NCI-H128 (cell line): ENCODE measurements at regions not wholly inside any gene's neighbourhood (a gene's known extent, or its start where the extent isn't known, plus 50 kb on each side); places are given as distances from the start of the nearest gene placed in this dataset.

Source experiments
- DNase-seq: peaks from one replicate; lab custom pipeline; 2025; ENCODE audit not compliant: unreplicated experiment; lab: John Stamatoyannopoulos, UW

- no peak for DNase-seq
These were observed 841.2 kb upstream of the ADGRL4 start for GRCh38 chr1:79847700-79848099.

GRCh38 chr1:79845936-79846335 lies 839.4 kb upstream of the ADGRL4 start:
- no peak for DNase-seq

GRCh38 chr1:79842811-79843210 lies 836.3 kb upstream of the ADGRL4 start:
- DNase-seq, result no peak

- no peak for DNase-seq
These were observed 833.4 kb upstream of the ADGRL4 start for GRCh38 chr1:79839882-79840281.

GRCh38 chr1:79827446-79827845 lies 820.9 kb upstream of the ADGRL4 start:
- no peak for DNase-seq

GRCh38 chr1:79825551-79825950 lies 819.0 kb upstream of the ADGRL4 start:
- DNase-seq, result no peak

- DNase-seq, result no peak
These were observed 815.5 kb upstream of the ADGRL4 start for GRCh38 chr1:79822053-79822452.

GRCh38 chr1:79819140-79819539 lies 812.6 kb upstream of the ADGRL4 start:
- DNase-seq, result no peak

- DNase-seq, result no peak
These were observed 810.6 kb upstream of the ADGRL4 start for GRCh38 chr1:79817031-79817560.

GRCh38 chr1:79815115-79815514 lies 808.6 kb upstream of the ADGRL4 start:
- DNase-seq, result no peak

GRCh38 chr1:79811173-79811572 lies 804.6 kb upstream of the ADGRL4 start:
- no peak for DNase-seq

GRCh38 chr1:79808816-79809475 lies 802.4 kb upstream of the ADGRL4 start:
- no peak for DNase-seq

GRCh38 chr1:79807816-79808215 lies 801.3 kb upstream of the ADGRL4 start:
- DNase-seq, result no peak

- DNase-seq, result no peak
These were observed 791.0 kb upstream of the ADGRL4 start for GRCh38 chr1:79797487-79797886.

- DNase-seq, result no peak
These were observed 789.9 kb upstream of the ADGRL4 start for GRCh38 chr1:79796434-79796833.

- DNase-seq, result no peak
These were observed 785.8 kb upstream of the ADGRL4 start for GRCh38 chr1:79792219-79792930.

- DNase-seq, result no peak
These were observed 785.1 kb upstream of the ADGRL4 start for GRCh38 chr1:79791488-79792218.

GRCh38 chr1:79790950-79791349 lies 784.4 kb upstream of the ADGRL4 start:
- no peak for DNase-seq

GRCh38 chr1:79787631-79788030 lies 781.1 kb upstream of the ADGRL4 start:
- DNase-seq, result no peak

GRCh38 chr1:79785964-79786363 lies 779.4 kb upstream of the ADGRL4 start:
- DNase-seq, result no peak

GRCh38 chr1:79785561-79785960 lies 779.0 kb upstream of the ADGRL4 start:
- no peak for DNase-seq

- DNase-seq, result no peak
These were observed 774.7 kb upstream of the ADGRL4 start for GRCh38 chr1:79781261-79781660.
